ENCODE measurements at regions not wholly inside any gene's neighbourhood (a gene's known extent, or its start where the extent isn't known, plus 50 kb on each side); places are given as distances from the start of the nearest gene placed in this dataset.
"Not testable (repeated sequence)": the region's sequence is repeated elsewhere in the genome, so short reads cannot be mapped to it uniquely, and the experiment has no call there.

DNA sequence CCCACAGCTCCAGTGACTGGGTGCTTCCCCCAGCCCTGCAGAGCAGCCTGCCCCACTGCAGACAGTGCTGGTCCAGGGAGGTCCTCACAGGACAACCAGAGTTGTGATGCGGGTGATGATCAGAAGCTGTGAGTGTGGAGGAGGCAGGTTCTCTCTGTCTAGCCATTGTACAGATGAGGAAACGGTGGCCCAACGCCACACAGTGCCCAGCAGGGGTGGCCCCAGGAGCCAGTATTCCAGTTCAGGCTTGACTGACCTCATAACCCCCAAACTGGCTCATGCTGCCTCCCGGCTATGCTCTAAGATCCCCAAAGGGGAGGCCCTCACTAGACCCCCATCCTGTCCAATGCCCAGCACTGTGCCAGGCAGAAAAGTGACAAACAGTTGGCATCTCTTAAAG, 147.1 kb upstream of the MAMLD1 start:
- POLR2A ChIA-PET (ENCODE audit: partially characterized antibody); CTCF ChIA-PET (ENCODE audit: partially characterized antibody); H3K9me3 Mint-ChIP-seq; H3K36me3 ChIP-seq (ENCODE audit: insufficient read depth, low read length); H3K4me1 ChIP-seq (ENCODE audit: insufficient read depth, low read length); H3K27me3 ChIP-seq (ENCODE audit: insufficient read depth, low read length); H3K27ac ChIP-seq (ENCODE audit: low read depth, low read length); H3K27ac Mint-ChIP-seq; H3K4me3 Mint-ChIP-seq; H3K4me1 Mint-ChIP-seq; H3K36me3 Mint-ChIP-seq; intact Hi-C loops (cut with micrococcal nuclease); DNase-seq; H3K4me3 ChIP-seq (ENCODE audit: low read length in 2 of 2); H3K27me3 Mint-ChIP-seq; H3K9me3 ChIP-seq (ENCODE audit: control insufficient read depth in 1 of 2, low read length in 2 of 2): not testable (repeated sequence)

DNA sequence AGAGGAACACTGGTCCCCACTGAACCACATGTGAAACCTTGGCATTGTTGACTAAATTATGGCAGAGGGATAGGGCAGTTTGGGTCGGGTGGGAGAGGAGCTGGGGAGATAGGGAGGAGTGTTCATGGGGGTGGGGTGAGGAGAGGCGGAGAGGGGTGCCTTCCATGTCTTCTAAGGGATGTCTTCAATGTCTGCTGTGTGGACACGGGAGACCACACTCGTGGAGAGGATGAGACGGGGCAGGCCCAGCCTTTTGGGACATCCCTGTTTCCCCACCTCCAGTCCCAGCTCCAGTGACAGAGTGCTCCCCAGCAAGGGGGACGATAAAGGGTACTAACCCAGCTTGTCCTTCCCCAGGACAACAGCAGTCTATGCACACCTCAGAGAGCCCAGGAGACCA, 146.4 kb upstream of the MAMLD1 start:
- Histone ChIP-seq H3K27ac (ENCODE audit: low read depth, low read length) (no peak overlapping the region), H3K4me3 (ENCODE audit: low read length in 2 of 2) (no peak overlapping the region), H3K9me3 (ENCODE audit: control insufficient read depth in 1 of 2, low read length in 2 of 2) (no peaks in the 10 kb centered on the region), H3K36me3 (ENCODE audit: insufficient read depth, low read length) (no peaks in the 10 kb centered on the region), H3K27me3 (ENCODE audit: insufficient read depth, low read length) (no peaks in the 10 kb centered on the region), H3K4me1 (ENCODE audit: insufficient read depth, low read length) (no peaks in the 10 kb centered on the region)
- CTCF ChIA-PET (ENCODE audit: partially characterized antibody), result no interaction called here
- Mint-ChIP-seq H3K4me1 (no peaks in the 10 kb centered on the region), H3K27ac (no peak overlapping the region), H3K4me3 (no peak overlapping the region), H3K36me3 (no peaks in the 10 kb centered on the region), H3K9me3 (peaks cover 0 to 2% (median 0%) of the 10 kb centered on the region in 8 donors), H3K27me3 (no peaks in the 10 kb centered on the region)
- no peak for DNase-seq
- intact Hi-C loops (cut with micrococcal nuclease), result no loop called here
- POLR2A ChIA-PET (ENCODE audit: partially characterized antibody), result no interaction called here

DNA sequence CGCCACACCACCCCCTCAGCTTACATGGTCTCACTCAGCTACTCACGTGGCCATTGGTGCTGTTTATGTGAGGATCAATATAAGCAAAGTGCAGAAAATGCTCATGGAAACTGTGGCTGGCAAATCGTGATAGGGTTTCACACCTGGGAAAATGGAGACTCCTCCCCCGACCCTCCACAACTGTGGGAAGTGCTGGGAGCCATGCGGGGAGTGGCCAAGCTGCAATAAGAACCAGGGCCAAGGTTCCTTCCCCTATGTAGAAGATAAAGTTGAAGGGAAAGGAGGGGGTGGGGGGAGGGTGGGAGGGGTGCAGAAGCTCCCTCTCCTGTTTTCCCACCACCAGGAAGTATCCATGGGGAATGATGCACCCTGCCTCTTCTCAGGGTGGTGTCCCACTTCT, 145.5 kb upstream of the MAMLD1 start:
- no peaks in the 10 kb centered on the region for H3K27me3 Mint-ChIP-seq
- H3K36me3 ChIP-seq (ENCODE audit: insufficient read depth, low read length), result no peaks in the 10 kb centered on the region
- POLR2A ChIA-PET (ENCODE audit: partially characterized antibody), result no interaction called here
- H3K27me3 ChIP-seq (ENCODE audit: insufficient read depth, low read length), result no peaks in the 10 kb centered on the region
- no peaks in the 10 kb centered on the region for H3K4me1 ChIP-seq (ENCODE audit: insufficient read depth, low read length)
- H3K9me3 Mint-ChIP-seq, result peaks cover 0 to 2% (median 0%) of the 10 kb centered on the region in 8 donors
- H3K4me3 Mint-ChIP-seq, result no peak overlapping the region
- no peak overlapping the region for H3K27ac ChIP-seq (ENCODE audit: low read depth, low read length)
- H3K27ac Mint-ChIP-seq, result no peak overlapping the region
- no peaks in the 10 kb centered on the region for H3K9me3 ChIP-seq (ENCODE audit: control insufficient read depth in 1 of 2, low read length in 2 of 2)
- intact Hi-C loops (cut with micrococcal nuclease), result no loop called here
- no peak overlapping the region for H3K4me3 ChIP-seq (ENCODE audit: low read length in 2 of 2)
- CTCF ChIA-PET (ENCODE audit: partially characterized antibody), result no interaction called here
- no peaks in the 10 kb centered on the region for H3K36me3 Mint-ChIP-seq
- no peaks in the 10 kb centered on the region for H3K4me1 Mint-ChIP-seq
- no peak for DNase-seq

GRCh38 chrX:150219374-150220185, 143.5 kb upstream of the MAMLD1 start:
- intact Hi-C loops (cut with micrococcal nuclease), result no loop called here
- Histone ChIP-seq H3K9me3 (ENCODE audit: control insufficient read depth in 1 of 2, low read length in 2 of 2) (no peaks in the 10 kb centered on the region), H3K4me1 (ENCODE audit: insufficient read depth, low read length) (no peaks in the 10 kb centered on the region), H3K27ac (ENCODE audit: low read depth, low read length) (no peak overlapping the region), H3K36me3 (ENCODE audit: insufficient read depth, low read length) (no peaks in the 10 kb centered on the region), H3K27me3 (ENCODE audit: insufficient read depth, low read length) (no peaks in the 10 kb centered on the region), H3K4me3 (ENCODE audit: low read length in 2 of 2) (no peak overlapping the region)
- peaks cover 0 to 2% (median 0%) of the 10 kb centered on the region in 8 donors for H3K9me3 Mint-ChIP-seq
- H3K4me3 Mint-ChIP-seq, result no peak overlapping the region
- no peak overlapping the region for H3K27ac Mint-ChIP-seq
- H3K27me3 Mint-ChIP-seq, result no peaks in the 10 kb centered on the region
- ChIA-PET POLR2A (ENCODE audit: partially characterized antibody) (no interaction called here), CTCF (ENCODE audit: partially characterized antibody) (no interaction called here)
- H3K4me1 Mint-ChIP-seq, result no peaks in the 10 kb centered on the region
- DNase-seq, result no peak
- no peaks in the 10 kb centered on the region for H3K36me3 Mint-ChIP-seq

DNA sequence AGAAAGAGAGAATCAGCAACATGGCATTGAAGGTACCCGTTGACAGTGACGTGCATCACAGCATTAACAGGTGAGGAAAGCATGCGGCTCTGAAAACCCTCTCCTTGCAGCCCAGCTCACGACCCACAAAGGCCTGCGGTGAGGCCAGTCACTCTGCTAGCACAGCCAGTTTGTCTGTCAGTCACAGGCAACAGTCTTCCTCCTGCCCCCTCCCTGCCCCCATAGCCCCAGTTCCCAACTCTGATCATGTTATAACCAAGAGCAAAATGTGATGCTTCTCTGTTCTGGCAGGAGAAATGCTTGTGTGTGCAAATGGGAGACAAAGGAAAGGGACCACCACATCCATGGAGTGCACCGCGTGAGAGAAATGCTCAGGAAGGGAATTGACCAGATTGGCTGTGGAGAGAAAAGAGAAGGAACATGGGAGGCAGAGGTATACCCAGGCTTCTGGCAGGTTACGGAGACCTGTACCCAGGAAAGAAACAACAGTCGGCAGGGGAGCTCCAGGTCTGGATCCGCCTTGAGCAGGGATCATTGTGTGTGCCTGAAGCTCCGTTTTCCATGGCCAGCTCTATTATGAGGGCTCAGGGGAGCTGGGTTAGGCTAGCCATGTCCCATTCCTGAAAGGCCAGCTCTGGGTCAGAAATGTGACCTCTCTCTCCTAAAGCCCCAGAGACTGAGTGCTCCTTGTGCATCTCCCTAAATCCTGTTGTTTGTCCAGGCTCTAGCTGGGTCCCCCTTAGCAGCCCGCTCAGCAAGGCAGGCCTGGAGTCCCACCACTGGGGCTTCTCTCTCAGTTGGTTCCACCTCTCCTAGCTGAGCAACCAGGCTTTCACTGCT, 139.7 kb upstream of the MAMLD1 start:
- H3K9me3 ChIP-seq (ENCODE audit: control insufficient read depth in 1 of 2, low read length in 2 of 2), result no peaks in the 10 kb centered on the region
- Mint-ChIP-seq H3K36me3 (no peaks in the 10 kb centered on the region), H3K4me3 (no peak overlapping the region), H3K4me1 (no peaks in the 10 kb centered on the region), H3K9me3 (peaks cover 0 to 2% (median 0%) of the 10 kb centered on the region in 8 donors), H3K27me3 (peaks cover 0 to 1% of the 10 kb centered on the region in 2 donors), H3K27ac (no peak overlapping the region)
- POLR2A ChIA-PET (ENCODE audit: partially characterized antibody), result no interaction called here
- no peaks in the 10 kb centered on the region for H3K4me1 ChIP-seq (ENCODE audit: insufficient read depth, low read length)
- no peaks in the 10 kb centered on the region for H3K36me3 ChIP-seq (ENCODE audit: insufficient read depth, low read length)
- intact Hi-C loops (cut with micrococcal nuclease), result no loop called here
- no peaks in the 10 kb centered on the region for H3K27me3 ChIP-seq (ENCODE audit: insufficient read depth, low read length)
- no peak overlapping the region for H3K27ac ChIP-seq (ENCODE audit: low read depth, low read length)
- CTCF ChIA-PET (ENCODE audit: partially characterized antibody), result no interaction called here
- H3K4me3 ChIP-seq (ENCODE audit: low read length in 2 of 2), result no peak overlapping the region
- no peak for DNase-seq

GRCh38 chrX:150224676-150225075, 138.4 kb upstream of the MAMLD1 start:
- no peak overlapping the region for H3K4me3 ChIP-seq (ENCODE audit: low read length in 2 of 2)
- POLR2A ChIA-PET (ENCODE audit: partially characterized antibody), result no interaction called here
- Mint-ChIP-seq H3K4me3 (no peak overlapping the region), H3K27me3 (peaks cover 0 to 1% of the 10 kb centered on the region in 2 donors), H3K9me3 (peaks cover 0 to 2% (median 0%) of the 10 kb centered on the region in 8 donors), H3K27ac (no peak overlapping the region), H3K4me1 (no peaks in the 10 kb centered on the region), H3K36me3 (no peaks in the 10 kb centered on the region)
- H3K36me3 ChIP-seq (ENCODE audit: insufficient read depth, low read length), result no peaks in the 10 kb centered on the region
- CTCF ChIA-PET (ENCODE audit: partially characterized antibody), result no interaction called here
- H3K27ac ChIP-seq (ENCODE audit: low read depth, low read length), result no peak overlapping the region
- no peak for DNase-seq
- H3K4me1 ChIP-seq (ENCODE audit: insufficient read depth, low read length), result no peaks in the 10 kb centered on the region
- H3K27me3 ChIP-seq (ENCODE audit: insufficient read depth, low read length), result no peaks in the 10 kb centered on the region
- intact Hi-C loops (cut with micrococcal nuclease), result no loop called here
- H3K9me3 ChIP-seq (ENCODE audit: control insufficient read depth in 1 of 2, low read length in 2 of 2), result no peaks in the 10 kb centered on the region

GRCh38 chrX:150225266-150225665, 137.9 kb upstream of the MAMLD1 start:
- Histone ChIP-seq H3K9me3 (ENCODE audit: control insufficient read depth in 1 of 2, low read length in 2 of 2) (no peaks in the 10 kb centered on the region), H3K27me3 (ENCODE audit: insufficient read depth, low read length) (no peaks in the 10 kb centered on the region), H3K4me3 (ENCODE audit: low read length in 2 of 2) (no peak overlapping the region), H3K27ac (ENCODE audit: low read depth, low read length) (no peak overlapping the region), H3K4me1 (ENCODE audit: insufficient read depth, low read length) (no peaks in the 10 kb centered on the region), H3K36me3 (ENCODE audit: insufficient read depth, low read length) (no peaks in the 10 kb centered on the region)
- ChIA-PET POLR2A (ENCODE audit: partially characterized antibody) (no interaction called here), CTCF (ENCODE audit: partially characterized antibody) (no interaction called here)
- Mint-ChIP-seq H3K9me3 (peaks cover 0 to 2% (median 0%) of the 10 kb centered on the region in 8 donors), H3K36me3 (no peaks in the 10 kb centered on the region), H3K27me3 (peaks cover 0 to 1% of the 10 kb centered on the region in 2 donors), H3K27ac (no peak overlapping the region), H3K4me3 (no peak overlapping the region), H3K4me1 (no peaks in the 10 kb centered on the region)
- intact Hi-C loops (cut with micrococcal nuclease), result no loop called here
- DNase-seq, result no peak
